Aorta (tissue), 5 donors: ENCODE measurements at regions not wholly inside any gene's neighbourhood (a gene's known extent, or its start where the extent isn't known, plus 50 kb on each side); places are given as distances from the start of the nearest gene placed in this dataset.

Experiments used
- ATAC-seq: fragments of 200-7000 bp; cut with Tn5 transposase; one replicate; pipeline ENCODE4 v1.9.1; 2022; ENCODE audit warnings: moderate library complexity; ENCODE audit not compliant: low FRiP score
- DNase-seq, 2 donors: peaks; one replicate each; pipeline ENCODE4 v3.0.0-alpha.2; 2020
- H3K27ac ChIP-seq, 2 donors: one replicate each; pipeline ENCODE4 v1.5.1; 2013; ENCODE audit warnings: low read length in 2 of 2, mild to moderate bottlenecking in 2 of 2, moderate library complexity in 2 of 2, control low read depth in 1 of 2, inconsistent platforms in 1 of 2, low read depth in 1 of 2
- H3K27me3 ChIP-seq, 2 donors: one replicate each; pipeline ENCODE4 v1.6.1; 2013; ENCODE audit warnings: control low read depth in 1 of 2, low read length in 1 of 2, mild to moderate bottlenecking in 1 of 2, moderate library complexity in 1 of 2; ENCODE audit not compliant: insufficient read depth in 2 of 2, control insufficient read depth in 1 of 2
- H3K36me3 ChIP-seq, 2 donors: one replicate each; pipeline ENCODE4 v1.6.1; 2013; ENCODE audit warnings: control low read depth in 1 of 2, low read length in 1 of 2, mild to moderate bottlenecking in 1 of 2; ENCODE audit not compliant: insufficient read depth in 2 of 2, control insufficient read depth in 1 of 2
- H3K4me1 ChIP-seq, 2 donors: one replicate each; pipeline ENCODE4 v1.6.1; 2013; ENCODE audit warnings: low read length in 2 of 2, control low read depth in 1 of 2, mild to moderate bottlenecking in 1 of 2, moderate library complexity in 1 of 2; ENCODE audit not compliant: insufficient read depth in 2 of 2, control insufficient read depth in 1 of 2
- H3K4me3 ChIP-seq, 2 donors: one replicate each; pipeline ENCODE4 v1.5.1; 2013; ENCODE audit warnings: low read length in 2 of 2, control low read depth in 1 of 2, mild to moderate bottlenecking in 1 of 2
- H3K9me3 ChIP-seq: one replicate; pipeline ENCODE4 v1.6.1; 2013; ENCODE audit warnings: mild to moderate bottlenecking, low read length; ENCODE audit not compliant: control insufficient read depth
- WGBS, 2 donors: extraction: QIAGEN DNeasy Blood & Tissue Kit; methylation state at CpG; one replicate each; pipeline ENCODE4 v1.1.7; 2013; 5-methylcytosine and 5-hydroxymethylcytosine counted together
- intact Hi-C, 2 donors: fragments of 100-400 bp; cut with DNase I; formaldehyde crosslinking; loops; one replicate each; pipeline versions ENCODE4 v1.14.2 to v1.15.0; 2022
- donor health status: healthy with polysubstance abuse.
- donor health status: Bipolar disorder and iron deficiency.
- donor health status: DM: no; HTN: no; CAD: no.
- donor health status: DM: no; HTN: no; CAD: no.
- donor health status: DM: yes; HTN: yes; CAD: no.

- ATAC-seq (peak; percentile 43), DNase-seq (no peak)
- Histone ChIP-seq H3K27me3 (no peaks in the 10 kb centered on the region), H3K27ac (no peak overlapping the region), H3K4me1 (no peaks in the 10 kb centered on the region), H3K36me3 (no peaks in the 10 kb centered on the region), H3K4me3 (no peak overlapping the region), H3K9me3 (no peaks in the 10 kb centered on the region)
- intact Hi-C loops, result no loop called here
- WGBS, 2 donors, result 68 to 69% methylated on average over 14 of the region's 14 CpGs
These were observed 113.4 kb downstream of the BCOR start for GRCh38 chrX:39984191-39984956.

DNA sequence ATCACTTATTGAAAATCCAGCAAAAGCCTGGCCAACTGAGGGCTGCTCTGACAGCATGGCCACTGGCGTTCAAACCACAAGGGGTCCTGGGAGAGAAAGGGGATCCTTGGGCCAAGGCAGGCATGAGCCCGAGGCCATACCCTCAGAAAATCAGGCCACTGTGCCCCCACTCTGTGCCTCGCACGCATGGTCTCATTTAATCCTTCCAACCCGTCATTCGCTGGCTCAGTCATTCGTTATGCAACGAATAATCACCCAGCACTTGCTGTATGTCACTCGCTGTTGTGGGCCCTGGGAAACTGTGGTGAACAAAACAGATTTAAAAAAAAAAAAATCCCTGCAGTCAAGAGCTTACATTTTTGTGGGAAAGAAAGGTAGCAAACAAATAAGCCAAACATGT is 112.7 kb downstream of the BCOR start:
- ATAC-seq (no peak), DNase-seq (no peak)
- Histone ChIP-seq H3K36me3 (no peaks in the 10 kb centered on the region), H3K4me3 (no peak overlapping the region), H3K4me1 (no peaks in the 10 kb centered on the region), H3K9me3 (no peaks in the 10 kb centered on the region), H3K27me3 (no peaks in the 10 kb centered on the region), H3K27ac (no peak overlapping the region)
- intact Hi-C loops, result no loop called here
- 81 to 98% methylated on average over 9 of the region's 9 CpGs for WGBS, 2 donors

GRCh38 chrX:39985551-39985950 is 112.2 kb downstream of the BCOR start:
- Histone ChIP-seq H3K27ac (no peak overlapping the region), H3K9me3 (no peaks in the 10 kb centered on the region)
- no peak for ATAC-seq

DNA sequence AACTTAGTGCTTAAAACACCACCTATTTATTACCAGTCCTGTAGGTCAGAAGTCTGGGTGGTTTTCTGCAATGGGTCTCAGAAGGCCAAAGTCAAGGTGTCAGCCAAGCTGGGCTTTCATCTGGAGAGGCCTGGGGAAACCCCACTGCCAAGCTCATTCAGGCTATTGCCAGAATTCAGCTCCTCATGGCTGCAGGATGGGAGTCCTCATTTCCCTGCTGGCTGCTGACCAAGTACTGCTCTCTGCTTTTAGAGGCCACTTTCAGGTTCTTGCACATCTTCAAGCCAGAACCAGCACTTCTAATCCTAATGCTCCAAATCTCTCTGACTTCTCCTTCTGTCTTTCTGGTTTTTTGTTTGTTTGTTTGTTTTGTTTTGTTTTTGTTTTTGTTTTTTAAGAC is 109.3 kb downstream of the BCOR start:
- no peaks in the 10 kb centered on the region for H3K9me3 ChIP-seq
- intact Hi-C loops, result no loop called here
- H3K27me3 ChIP-seq, result no peaks in the 10 kb centered on the region
- H3K27ac ChIP-seq, result no peak overlapping the region
- DNase-seq (no peak), ATAC-seq (no peak)
- no peak overlapping the region for H3K4me3 ChIP-seq
- no peaks in the 10 kb centered on the region for H3K4me1 ChIP-seq
- H3K36me3 ChIP-seq, result no peaks in the 10 kb centered on the region

More at GRCh38 chrX:39985551-39985950, 112.2 kb downstream of the BCOR start:
- DNase-seq, result no peak
- intact Hi-C loops, result no loop called here
- Histone ChIP-seq H3K4me1 (no peaks in the 10 kb centered on the region), H3K36me3 (no peaks in the 10 kb centered on the region), H3K27me3 (no peaks in the 10 kb centered on the region), H3K4me3 (no peak overlapping the region)
- 62 to 77% methylated on average over 4 of the region's 4 CpGs for WGBS, 2 donors

GRCh38 chrX:39990388-39990787 is 107.4 kb downstream of the BCOR start:
- 55 to 71% methylated on average over 2 of the region's 2 CpGs for WGBS, 2 donors
- no peaks in the 10 kb centered on the region for H3K27me3 ChIP-seq

GRCh38 chrX:39992300-39992699 is 105.5 kb downstream of the BCOR start:
- 79 to 91% methylated on average over 7 of the region's 7 CpGs for WGBS, 2 donors
- no peak for DNase-seq
- intact Hi-C loops, result no loop called here

More at GRCh38 chrX:39990388-39990787, 107.4 kb downstream of the BCOR start:
- ATAC-seq (no peak), DNase-seq (no peak)
- no peaks in the 10 kb centered on the region for H3K36me3 ChIP-seq
- H3K9me3 ChIP-seq, result no peaks in the 10 kb centered on the region
- intact Hi-C loops, result no loop called here
- H3K4me3 ChIP-seq, result no peak overlapping the region
- no peak overlapping the region for H3K27ac ChIP-seq
- no peaks in the 10 kb centered on the region for H3K4me1 ChIP-seq

DNA sequence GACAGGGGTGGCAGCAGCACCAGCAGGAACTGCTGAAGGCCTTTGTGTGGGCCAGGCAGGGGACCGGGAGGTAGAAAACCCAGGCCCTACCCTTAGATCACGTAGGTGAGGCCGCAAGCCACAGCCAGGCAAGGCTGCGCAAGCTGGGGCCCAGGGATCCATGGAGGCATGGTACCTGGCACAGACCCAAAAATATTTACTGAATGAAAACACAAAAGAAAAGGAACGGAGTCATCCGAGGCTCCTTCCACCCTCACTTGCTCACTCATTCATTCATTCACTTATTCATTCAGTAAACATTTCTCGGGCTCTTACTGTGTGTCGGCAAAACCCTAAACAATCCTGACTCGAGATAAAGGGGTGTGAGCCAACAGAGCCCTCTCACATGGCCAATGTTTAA is 102.3 kb downstream of the BCOR start:
- Histone ChIP-seq H3K9me3 (no peaks in the 10 kb centered on the region), H3K27ac (no peak overlapping the region), H3K27me3 (no peaks in the 10 kb centered on the region), H3K4me3 (no peak overlapping the region), H3K36me3 (no peaks in the 10 kb centered on the region), H3K4me1 (no peaks in the 10 kb centered on the region)
- DNase-seq (no peak), ATAC-seq (no peak)
- intact Hi-C loops, result no loop called here
- WGBS, 2 donors, result 82 to 87% methylated on average over 9 of the region's 9 CpGs

More at GRCh38 chrX:39992300-39992699, 105.5 kb downstream of the BCOR start:
- no peaks in the 10 kb centered on the region for H3K4me1 ChIP-seq
- H3K36me3 ChIP-seq, result no peaks in the 10 kb centered on the region
- H3K27me3 ChIP-seq, result no peaks in the 10 kb centered on the region
- H3K4me3 ChIP-seq, result no peak overlapping the region
- no peaks in the 10 kb centered on the region for H3K9me3 ChIP-seq
- ATAC-seq, result no peak
- no peak overlapping the region for H3K27ac ChIP-seq

DNA sequence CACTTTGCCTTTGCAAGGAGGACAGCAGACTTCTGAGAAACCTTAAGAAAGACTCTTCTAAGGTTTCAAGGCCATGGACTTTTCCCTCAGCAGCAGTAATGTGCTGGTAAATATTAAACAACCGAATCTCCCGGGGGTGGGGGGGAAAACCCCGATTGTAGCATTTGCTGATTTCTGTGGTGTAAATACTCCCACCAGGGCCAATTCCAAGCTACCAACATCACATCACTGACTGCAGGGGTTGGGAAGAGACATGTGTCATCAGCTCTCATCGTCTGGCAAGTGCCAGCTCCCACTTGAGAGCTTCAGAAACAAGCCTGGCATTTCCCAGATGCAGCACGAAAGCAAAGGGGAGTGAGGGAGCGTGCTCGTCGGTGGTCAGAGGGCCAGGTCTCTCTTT is 101.2 kb downstream of the BCOR start:
- Histone ChIP-seq H3K4me3 (no peak overlapping the region), H3K36me3 (no peaks in the 10 kb centered on the region), H3K4me1 (no peaks in the 10 kb centered on the region), H3K27me3 (no peaks in the 10 kb centered on the region), H3K27ac (no peak overlapping the region), H3K9me3 (no peaks in the 10 kb centered on the region)
- ATAC-seq, result no peak
- DNase-seq, result no peak
- 87 to 93% methylated on average over 8 of the region's 8 CpGs for WGBS, 2 donors
- intact Hi-C loops, result no loop called here

GRCh38 chrX:39998636-39999406 is 98.9 kb downstream of the BCOR start:
- ATAC-seq (no peak), DNase-seq (no peak)
- H3K9me3 ChIP-seq, result no peaks in the 10 kb centered on the region
- no peaks in the 10 kb centered on the region for H3K4me1 ChIP-seq
- H3K36me3 ChIP-seq, result no peaks in the 10 kb centered on the region
- no peak overlapping the region for H3K27ac ChIP-seq
- 90 to 98% methylated on average over 6 of the region's 6 CpGs for WGBS, 2 donors
- no peaks in the 10 kb centered on the region for H3K27me3 ChIP-seq
- intact Hi-C loops, result no loop called here
- no peak overlapping the region for H3K4me3 ChIP-seq
